ENCODE measurements at regions not wholly inside any gene's neighbourhood (a gene's known extent, or its start where the extent isn't known, plus 50 kb on each side); places are given as distances from the start of the nearest gene placed in this dataset.

- TF ChIP-seq CTCF (IDR thresholded peaks at IDR 0.05) (no peak), EZH2 (IDR thresholded peaks at IDR 0.05; ENCODE audit: borderline replicate concordance, insufficient read depth, low read depth, low read length, poor library complexity, severe bottlenecking) (no peak)
Measured at GRCh38 chr6:135655055-135655454, 157.5 kb upstream of the AHI1 start.

Measured in B cell (primary cell).